DMS114 treated with DMSO at 0.1 percent for 48 hours (cell line): ENCODE measurements at regions not wholly inside any gene's neighbourhood (a gene's known extent, or its start where the extent isn't known, plus 50 kb on each side); places are given as distances from the start of the nearest gene placed in this dataset.

Experiments
- DNase-seq: peaks from one replicate; lab custom pipeline; 2025; ENCODE audit not compliant: unreplicated experiment; lab: John Stamatoyannopoulos, UW

DNA sequence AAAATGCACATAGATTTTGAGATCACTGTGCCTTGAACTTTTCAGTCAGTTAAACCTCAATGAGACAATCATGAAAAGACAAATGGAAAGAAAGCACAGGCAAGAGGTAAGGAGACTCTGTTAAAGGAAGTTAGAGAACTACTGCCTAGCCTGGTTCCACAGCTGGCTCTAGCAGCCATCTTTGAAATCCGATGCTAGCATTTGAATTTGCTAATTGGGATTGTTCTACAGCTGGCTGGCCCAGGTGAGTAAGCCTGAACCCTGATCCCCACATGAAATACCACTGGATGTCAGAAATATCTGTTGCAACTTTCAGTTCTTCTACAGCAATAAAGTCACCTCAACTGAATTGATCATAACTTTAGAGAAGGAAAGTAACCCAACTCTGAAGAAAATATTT, 315.2 kb upstream of the CHAC2 start:
- DNase-seq, result no peak

DNA sequence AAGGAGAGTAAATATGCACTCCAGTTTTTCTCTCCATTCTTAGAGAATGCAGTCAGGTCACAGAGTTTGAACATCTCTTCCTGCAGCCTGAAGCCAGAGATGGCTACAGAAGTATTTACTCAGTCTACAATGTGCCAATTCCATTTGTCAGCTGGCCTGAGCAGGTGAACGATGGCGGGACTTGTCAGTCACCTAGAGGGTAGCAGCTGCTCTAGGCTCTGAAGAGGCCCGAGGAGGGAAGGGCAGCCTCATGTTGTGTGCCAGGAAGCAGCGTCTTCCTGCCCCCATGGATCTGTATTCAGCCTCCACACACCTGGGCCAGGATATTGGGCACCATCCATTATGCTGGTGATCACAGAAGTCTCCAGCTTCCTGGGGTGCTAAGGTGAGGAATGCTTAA, 316.7 kb upstream of the CHAC2 start:
- DNase-seq, result no peak

GRCh38 chr2:53448591-53448990, 319.0 kb upstream of the CHAC2 start:
- no peak for DNase-seq

GRCh38 chr2:53448086-53448485, 319.5 kb upstream of the CHAC2 start:
- no peak for DNase-seq

GRCh38 chr2:53445383-53446070, 322.1 kb upstream of the CHAC2 start:
- no peak for DNase-seq

GRCh38 chr2:53442783-53443182, 324.8 kb upstream of the CHAC2 start:
- DNase-seq, result no peak

DNA sequence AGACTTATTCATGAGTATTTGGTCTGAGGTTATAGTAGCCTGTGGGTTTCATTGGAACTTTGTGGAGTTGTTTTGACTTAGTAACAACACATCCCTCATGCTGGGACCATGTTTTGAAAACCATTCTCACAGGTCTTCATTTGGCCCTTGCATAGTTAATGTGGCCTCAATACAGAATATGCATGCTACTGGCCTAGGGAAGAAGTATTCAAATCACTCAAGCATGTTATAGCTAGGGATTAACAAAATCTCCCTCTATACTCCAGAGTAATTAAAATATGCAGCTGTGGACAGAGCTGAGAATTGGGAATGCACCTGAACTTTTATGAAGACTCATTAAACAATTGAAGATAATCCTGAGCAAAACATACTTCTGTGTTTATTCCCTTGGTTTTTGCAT, 325.5 kb upstream of the CHAC2 start:
- DNase-seq, result no peak

DNA sequence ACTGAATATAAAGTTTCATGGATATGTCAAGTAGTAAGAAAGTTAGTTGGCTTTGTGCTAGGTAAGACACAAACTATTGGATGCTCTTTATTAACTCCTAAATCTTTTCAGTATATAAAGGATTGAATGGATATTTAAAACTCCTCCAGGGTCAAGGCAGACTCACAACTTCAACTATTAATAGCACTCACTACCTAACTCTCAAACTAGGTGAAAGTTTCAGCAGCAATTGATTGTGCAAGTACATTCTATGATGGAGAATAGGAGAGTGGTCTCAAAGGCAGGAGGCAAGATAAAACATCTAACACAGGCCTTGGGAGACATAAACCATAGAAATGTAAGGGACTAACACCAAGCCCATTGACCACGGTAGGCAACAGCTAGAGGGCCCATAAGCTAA, 328.9 kb upstream of the CHAC2 start:
- DNase-seq, result no peak

DNA sequence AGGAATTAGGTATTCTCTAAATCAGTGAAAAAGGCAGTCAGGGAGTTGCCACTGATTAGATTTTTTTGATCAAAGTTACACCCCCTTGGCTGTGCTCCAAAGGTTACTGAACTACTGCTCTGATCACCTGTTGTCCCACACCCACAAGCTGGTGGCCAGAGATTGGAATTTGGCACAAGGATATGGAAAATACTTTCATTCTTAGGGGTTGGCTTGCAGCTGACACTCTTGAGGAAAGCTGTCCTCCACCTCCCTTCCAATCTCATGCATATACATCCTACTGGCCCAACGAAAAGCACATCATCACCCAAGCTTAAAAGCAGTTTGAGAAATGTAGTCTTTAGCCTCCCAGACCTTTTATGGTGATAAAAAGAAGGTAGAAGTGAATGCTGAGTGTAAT, 329.5 kb upstream of the CHAC2 start:
- no peak for DNase-seq

- DNase-seq, result no peak
Observed at GRCh38 chr2:53437371-53437770, 330.2 kb upstream of the CHAC2 start.

GRCh38 chr2:53436882-53437281, 330.7 kb upstream of the CHAC2 start:
- no peak for DNase-seq

GRCh38 chr2:53435610-53436009, 332.0 kb upstream of the CHAC2 start:
- no peak for DNase-seq

GRCh38 chr2:53434466-53434865, 333.1 kb upstream of the CHAC2 start:
- no peak for DNase-seq

DNA sequence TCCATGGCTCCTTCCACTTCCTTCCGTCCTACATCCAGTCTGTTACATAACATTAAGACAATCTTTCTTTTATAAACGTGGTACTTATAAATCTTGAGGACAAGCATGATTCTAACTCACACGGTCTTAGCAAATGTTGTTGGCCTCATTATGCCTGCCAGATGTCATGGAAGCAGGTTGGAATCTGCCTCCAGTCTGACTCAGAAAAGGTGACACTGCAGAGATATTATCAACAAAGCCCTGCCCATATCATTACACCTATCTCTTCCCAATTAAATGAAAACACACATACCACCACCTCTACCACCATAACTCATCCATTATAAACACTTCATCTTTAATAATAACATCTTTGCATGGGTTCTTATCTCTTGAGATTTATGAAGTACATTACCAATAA, 334.7 kb upstream of the CHAC2 start:
- DNase-seq, result no peak

- DNase-seq, result no peak
Observed at GRCh38 chr2:53429901-53430300, 337.7 kb upstream of the CHAC2 start.

DNA sequence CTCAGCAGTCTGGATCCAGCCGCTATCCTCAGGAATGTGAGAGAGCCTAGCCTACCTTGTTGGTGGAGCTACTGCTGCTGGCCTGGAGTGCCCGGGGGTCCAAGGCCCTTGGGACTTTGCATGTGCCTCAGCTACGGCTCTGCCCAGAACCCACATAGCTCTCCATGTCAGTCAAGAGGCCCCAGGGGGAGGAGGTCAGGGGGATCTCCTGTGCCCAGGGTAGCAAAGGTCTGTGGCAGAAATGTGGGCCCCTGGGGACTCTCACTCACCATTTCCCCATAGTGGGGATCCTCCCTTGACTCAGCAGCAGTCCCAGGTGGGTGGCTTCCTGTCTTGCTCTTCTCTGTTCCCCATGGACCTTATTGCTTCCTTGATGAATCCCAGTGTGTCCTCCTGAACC, 342.7 kb upstream of the CHAC2 start:
- DNase-seq, result no peak

DNA sequence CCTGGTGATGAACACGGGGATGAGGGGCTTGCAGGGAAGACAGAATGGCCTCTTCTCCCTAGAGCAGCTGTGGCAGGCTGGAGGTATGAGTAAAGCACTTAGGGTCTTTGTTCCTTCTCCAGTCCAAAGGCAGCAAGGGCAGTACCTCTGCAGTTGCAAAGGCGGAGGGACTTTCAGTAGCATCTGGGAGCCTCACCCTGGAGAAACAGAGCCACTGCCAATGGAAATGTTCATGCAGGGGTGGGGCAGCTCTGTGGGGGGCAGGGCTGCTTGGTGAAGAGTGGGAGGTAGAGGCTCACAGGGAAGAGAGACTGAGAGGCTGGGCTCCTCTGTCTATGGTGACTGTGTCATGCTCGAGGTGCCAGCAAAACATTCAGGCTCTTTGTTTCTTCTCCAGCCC, 344.1 kb upstream of the CHAC2 start:
- no peak for DNase-seq

DNA sequence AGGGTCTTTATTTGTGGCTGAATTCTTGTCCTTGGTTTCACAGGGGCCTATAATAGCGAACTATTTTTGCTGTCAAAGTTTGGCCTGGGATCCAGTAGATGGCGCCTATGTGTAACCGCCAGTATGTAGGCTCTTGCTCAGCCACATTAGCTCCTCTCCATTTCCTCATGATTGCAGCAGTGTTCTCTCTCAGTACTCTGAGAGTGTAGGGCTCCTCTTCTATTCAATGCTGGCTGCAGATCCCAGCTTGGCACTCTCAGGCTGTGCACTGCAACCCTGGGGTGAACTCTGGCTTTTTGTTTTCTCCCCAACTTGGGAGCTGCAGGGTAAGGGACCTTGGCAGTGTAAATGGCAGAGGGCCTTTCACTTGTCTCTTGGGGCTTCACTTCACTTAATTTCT, 344.6 kb upstream of the CHAC2 start:
- DNase-seq, result peak; percentile 2

DNA sequence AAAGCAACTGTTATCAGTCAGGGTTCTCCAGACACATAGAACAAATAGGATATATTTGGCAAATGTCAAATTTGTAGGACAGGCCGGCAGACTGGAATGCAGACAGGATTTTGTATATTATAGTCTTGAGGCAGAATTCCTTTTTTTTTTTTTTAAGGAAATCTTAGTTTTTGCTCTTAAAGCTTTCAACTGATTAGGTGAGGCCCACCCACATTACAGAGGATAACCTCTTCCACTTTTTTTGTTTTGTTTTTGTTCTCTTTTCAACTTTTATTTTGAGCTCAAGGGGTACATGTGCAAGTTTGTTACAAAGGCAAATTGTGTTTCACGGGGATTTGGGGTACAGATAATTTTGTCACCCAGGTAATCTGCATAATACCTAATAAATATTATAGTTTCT, 350.2 kb upstream of the CHAC2 start:
- DNase-seq, result no peak

DNA sequence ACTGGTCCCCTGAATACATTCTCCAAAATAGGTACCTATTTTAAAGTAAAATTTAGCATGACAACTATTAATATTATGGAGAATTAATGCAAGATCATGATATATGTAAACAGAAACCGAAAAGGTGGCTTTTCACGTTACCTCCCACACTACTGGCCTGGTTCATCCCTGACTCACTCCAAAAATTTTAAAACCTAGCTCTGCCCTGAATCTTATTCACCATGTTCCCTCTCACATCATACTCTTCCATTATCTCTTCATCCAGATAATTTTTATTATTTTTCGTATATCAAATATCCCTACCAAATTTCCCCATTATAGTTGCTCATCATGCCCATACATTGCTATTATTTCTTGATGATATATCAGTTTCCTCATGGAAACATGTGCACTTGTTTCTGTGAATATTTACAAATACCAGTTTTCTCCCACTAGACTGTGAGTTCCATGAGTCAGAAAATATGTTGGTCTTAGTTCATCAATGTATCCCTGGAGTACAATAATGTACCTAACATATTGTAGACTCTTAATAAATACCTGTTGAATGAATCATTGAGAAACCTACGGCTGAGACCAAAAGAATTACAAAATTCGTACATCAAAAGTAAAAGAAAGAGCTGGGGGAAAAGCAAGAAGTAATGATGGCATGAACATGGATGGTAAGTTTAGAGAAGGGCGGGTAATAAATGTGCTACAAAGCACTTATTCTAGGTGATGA, 360.1 kb upstream of the CHAC2 start:
- DNase-seq, result no peak

- DNase-seq, result no peak
Observed at GRCh38 chr2:53403792-53404413, 363.7 kb upstream of the CHAC2 start.

- no peak for DNase-seq
Observed at GRCh38 chr2:53397085-53397484, 370.5 kb upstream of the CHAC2 start.
